ENCODE measurements at regions not wholly inside any gene's neighbourhood (a gene's known extent, or its start where the extent isn't known, plus 50 kb on each side); places are given as distances from the start of the nearest gene placed in this dataset.
A peak's percentile ranks its signal among the peaks of the same experiment; 100 is the strongest.

GRCh38 chr11:26904801-26905200 lies 89.1 kb upstream of the FIBIN start:
- no peak for DNase-seq (ENCODE audit: low read depth)
- TF ChIP-seq CTCF (IDR thresholded peaks at IDR 0.05; ENCODE audit: insufficient read depth, low read depth, low read length): no peak
- no peak overlapping the region for H3K4me3 ChIP-seq (ENCODE audit: low read depth, low read length)

GRCh38 chr11:26905368-26905767 lies 88.5 kb upstream of the FIBIN start:
- H3K4me3 ChIP-seq (ENCODE audit: low read depth, low read length): no peak overlapping the region
- DNase-seq (ENCODE audit: low read depth): peak; percentile 61
- no peak for TF ChIP-seq CTCF (IDR thresholded peaks at IDR 0.05; ENCODE audit: insufficient read depth, low read depth, low read length)

- H3K4me3 ChIP-seq (ENCODE audit: low read depth, low read length): no peak overlapping the region
- no peak for DNase-seq (ENCODE audit: low read depth)
- TF ChIP-seq CTCF (IDR thresholded peaks at IDR 0.05; ENCODE audit: insufficient read depth, low read depth, low read length): no peak
Measured at GRCh38 chr11:26909515-26909914, 84.4 kb upstream of the FIBIN start.

- no peak for DNase-seq (ENCODE audit: low read depth)
- H3K4me3 ChIP-seq (ENCODE audit: low read depth, low read length): no peak overlapping the region
- TF ChIP-seq CTCF (IDR thresholded peaks at IDR 0.05; ENCODE audit: insufficient read depth, low read depth, low read length): no peak
Measured at GRCh38 chr11:26909991-26910591, 83.8 kb upstream of the FIBIN start.

- no peak overlapping the region for H3K4me3 ChIP-seq (ENCODE audit: low read depth, low read length)
- TF ChIP-seq CTCF (IDR thresholded peaks at IDR 0.05; ENCODE audit: insufficient read depth, low read depth, low read length): no peak
- no peak for DNase-seq (ENCODE audit: low read depth)
Measured at GRCh38 chr11:26914968-26915367, 78.9 kb upstream of the FIBIN start.

GRCh38 chr11:26916805-26917204 lies 77.1 kb upstream of the FIBIN start:
- TF ChIP-seq CTCF (IDR thresholded peaks at IDR 0.05; ENCODE audit: insufficient read depth, low read depth, low read length): no peak
- H3K4me3 ChIP-seq (ENCODE audit: low read depth, low read length): no peak overlapping the region
- no peak for DNase-seq (ENCODE audit: low read depth)

GRCh38 chr11:26928582-26928981 lies 65.3 kb upstream of the FIBIN start:
- no peak overlapping the region for H3K4me3 ChIP-seq (ENCODE audit: low read depth, low read length)
- peak; percentile 95 for DNase-seq (ENCODE audit: low read depth)
- TF ChIP-seq CTCF (IDR thresholded peaks at IDR 0.05; ENCODE audit: insufficient read depth, low read depth, low read length): no peak

All from fibroblast of villous mesenchyme (primary cell).